ENCODE measurements at regions not wholly inside any gene's neighbourhood (a gene's known extent, or its start where the extent isn't known, plus 50 kb on each side); places are given as distances from the start of the nearest gene placed in this dataset.

DNA sequence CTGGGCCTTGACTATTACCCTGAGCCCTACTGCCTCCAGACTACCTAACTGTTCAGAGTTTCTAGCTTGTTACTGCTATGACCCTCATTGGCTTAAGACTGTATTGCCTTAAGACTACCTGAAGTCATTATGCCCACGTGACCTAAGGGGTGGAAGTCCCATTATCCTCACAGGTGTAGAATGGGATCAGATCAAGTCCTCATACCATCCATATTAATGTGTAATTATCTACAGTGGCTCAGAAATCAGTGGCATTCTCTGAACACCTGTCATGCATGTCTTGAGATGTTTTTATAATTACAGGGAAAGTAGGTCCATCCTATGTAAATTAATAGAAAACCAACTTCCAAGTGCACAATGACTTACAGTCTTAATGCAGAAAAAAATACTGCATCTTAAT lies 124.0 kb upstream of the CDC42EP3 start:
- TF ChIP-seq, protein P1, sequence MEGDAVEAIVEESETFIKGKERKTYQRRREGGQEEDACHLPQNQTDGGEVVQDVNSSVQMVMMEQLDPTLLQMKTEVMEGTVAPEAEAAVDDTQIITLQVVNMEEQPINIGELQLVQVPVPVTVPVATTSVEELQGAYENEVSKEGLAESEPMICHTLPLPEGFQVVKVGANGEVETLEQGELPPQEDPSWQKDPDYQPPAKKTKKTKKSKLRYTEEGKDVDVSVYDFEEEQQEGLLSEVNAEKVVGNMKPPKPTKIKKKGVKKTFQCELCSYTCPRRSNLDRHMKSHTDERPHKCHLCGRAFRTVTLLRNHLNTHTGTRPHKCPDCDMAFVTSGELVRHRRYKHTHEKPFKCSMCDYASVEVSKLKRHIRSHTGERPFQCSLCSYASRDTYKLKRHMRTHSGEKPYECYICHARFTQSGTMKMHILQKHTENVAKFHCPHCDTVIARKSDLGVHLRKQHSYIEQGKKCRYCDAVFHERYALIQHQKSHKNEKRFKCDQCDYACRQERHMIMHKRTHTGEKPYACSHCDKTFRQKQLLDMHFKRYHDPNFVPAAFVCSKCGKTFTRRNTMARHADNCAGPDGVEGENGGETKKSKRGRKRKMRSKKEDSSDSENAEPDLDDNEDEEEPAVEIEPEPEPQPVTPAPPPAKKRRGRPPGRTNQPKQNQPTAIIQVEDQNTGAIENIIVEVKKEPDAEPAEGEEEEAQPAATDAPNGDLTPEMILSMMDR (conservative IDR thresholded peaks at IDR 0.05), result no peak
- TF ChIP-seq EZH2 (IDR thresholded peaks at IDR 0.05; ENCODE audit: low read depth), result no peak
